AML-193 (cell line): ENCODE measurements at regions not wholly inside any gene's neighbourhood (a gene's known extent, or its start where the extent isn't known, plus 50 kb on each side); places are given as distances from the start of the nearest gene placed in this dataset.

Experiments used
- DNase-seq, 2 experiments: peaks; one replicate each; lab custom pipeline; 2025; lab: John Stamatoyannopoulos, UW

DNA sequence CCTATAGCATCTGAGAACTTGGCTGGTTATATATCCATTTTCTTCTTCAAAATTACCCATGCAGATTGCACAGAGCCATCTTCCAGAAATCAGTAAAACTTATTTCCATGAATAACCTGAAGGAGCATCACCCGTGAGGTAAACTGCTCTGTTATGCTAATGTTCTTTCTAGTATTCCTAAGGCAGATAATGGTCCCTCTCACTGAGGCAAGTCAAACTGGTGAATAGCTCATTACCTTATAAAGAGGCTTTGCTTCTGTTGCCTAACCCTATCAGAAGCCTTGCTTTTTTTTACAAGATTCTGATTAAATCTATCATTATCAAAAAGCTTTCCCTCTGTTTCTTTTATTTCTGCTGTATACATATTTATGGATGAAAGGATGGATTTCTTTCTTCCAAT lies 307.6 kb upstream of the FLRT2 start:
- DNase-seq = no peak

DNA sequence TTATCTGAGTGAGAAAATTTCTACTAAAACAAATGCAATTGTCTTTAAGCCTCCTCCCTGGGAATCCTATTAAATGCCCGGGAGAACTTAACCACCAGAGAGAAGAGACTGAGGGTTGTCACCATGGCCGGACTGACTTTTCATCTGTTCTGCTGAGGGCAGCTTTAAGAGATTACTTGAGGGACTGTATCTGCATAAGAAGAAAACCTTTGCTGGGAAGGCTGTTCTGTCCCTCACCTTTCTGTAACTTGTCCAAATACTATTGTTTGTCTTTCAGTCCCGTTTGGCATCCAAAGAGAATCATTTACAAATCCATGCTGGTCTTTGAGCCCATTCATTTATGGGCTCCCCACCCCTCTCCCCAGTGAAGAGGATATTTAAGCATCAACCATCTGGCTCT lies 306.3 kb upstream of the FLRT2 start:
- DNase-seq = no peak

DNA sequence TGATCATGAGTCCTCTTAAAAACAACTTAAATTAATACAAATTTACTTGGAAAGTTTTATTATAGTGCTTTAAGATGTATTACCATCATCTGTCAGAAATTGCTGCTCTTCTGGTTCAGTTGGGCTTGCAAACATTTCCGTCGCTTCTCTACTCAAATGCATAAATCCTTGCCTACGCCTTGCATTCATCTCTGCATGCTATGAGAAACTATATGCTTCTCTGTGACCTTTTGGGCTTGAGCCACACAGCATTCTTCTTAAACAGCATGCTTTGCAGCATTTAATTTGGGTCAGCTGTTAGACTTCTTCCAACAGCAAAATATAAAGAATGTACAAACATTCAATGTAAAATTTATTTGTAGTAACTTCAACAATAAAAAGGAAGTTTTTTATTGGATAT lies 305.7 kb upstream of the FLRT2 start:
- DNase-seq = no peak

DNA sequence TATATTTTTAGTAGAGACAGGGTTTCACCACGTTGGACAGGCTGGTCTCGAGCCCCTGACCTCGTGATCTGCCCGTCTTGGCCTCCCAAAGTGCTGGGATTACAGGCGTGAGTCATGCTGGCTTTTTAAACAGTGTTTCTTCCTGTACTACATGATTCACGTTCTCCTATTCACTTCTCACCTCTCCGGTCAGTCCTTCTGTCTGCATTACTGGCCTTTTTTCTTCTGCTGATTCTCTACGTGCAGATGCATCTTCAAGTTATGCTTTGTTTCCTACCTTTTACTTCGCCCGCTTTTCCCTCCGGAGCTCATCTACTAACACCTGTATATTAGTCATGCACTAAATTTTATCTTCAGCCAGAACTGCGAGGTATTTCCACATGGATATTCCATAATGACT lies 296.2 kb upstream of the FLRT2 start:
- no peak for DNase-seq

DNA sequence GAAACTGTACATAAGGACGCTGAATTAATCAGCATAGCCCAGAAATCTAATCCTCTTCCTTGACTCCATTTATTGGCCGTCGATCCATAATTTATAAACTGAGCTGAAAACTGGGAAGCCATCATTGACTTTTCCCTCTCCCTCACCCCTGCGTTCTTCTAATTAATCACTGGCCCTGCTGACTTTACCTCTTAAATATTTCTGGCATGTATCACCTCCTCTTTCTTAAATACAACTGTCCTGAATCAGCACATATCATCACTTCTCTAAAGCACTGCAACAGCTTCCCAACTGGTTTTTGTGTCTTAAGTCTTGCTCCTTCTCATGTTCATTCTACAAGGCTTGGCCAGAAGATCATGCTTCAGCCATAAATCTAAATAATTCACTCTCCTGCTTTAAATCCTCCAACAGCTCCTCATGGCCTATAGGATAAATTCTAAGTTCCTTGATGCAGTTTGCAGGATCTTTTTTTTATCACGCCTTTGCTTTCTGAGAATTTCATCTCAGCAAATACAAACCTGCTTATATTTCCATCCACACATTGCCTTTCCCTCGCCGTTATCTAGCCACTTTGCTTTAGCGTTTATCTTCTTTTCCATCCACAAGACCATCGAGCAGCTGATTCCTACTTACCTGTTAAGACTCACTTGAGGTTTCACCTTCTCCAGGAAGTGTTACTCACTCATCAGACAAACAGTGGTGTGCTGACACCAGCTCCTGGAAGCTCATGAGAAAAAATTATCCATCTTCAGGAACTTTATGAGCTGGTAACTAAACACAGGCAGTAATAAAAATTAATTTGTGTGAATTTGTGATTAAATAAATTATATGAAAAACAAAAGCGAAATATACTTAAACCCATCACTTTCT lies 295.6 kb upstream of the FLRT2 start:
- no peak for DNase-seq

DNA sequence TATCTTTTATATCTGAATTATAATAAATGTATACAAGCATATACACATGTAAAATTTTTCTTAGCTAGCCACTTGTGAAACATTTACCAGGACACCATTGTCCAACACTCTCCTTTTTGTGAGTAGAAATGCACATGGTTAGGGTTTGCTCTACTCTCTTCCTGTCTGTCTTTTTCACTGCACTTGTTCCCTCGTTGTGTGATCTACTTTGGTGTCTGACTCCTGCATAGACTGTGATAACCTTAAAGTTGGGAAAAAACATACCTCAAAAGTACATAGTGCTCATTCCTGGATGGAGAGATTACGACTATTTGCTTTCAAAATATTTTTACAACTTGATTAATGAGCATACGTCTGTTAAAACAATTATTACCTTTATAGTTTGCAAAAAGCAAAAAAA lies 294.1 kb upstream of the FLRT2 start:
- DNase-seq = no peak

DNA sequence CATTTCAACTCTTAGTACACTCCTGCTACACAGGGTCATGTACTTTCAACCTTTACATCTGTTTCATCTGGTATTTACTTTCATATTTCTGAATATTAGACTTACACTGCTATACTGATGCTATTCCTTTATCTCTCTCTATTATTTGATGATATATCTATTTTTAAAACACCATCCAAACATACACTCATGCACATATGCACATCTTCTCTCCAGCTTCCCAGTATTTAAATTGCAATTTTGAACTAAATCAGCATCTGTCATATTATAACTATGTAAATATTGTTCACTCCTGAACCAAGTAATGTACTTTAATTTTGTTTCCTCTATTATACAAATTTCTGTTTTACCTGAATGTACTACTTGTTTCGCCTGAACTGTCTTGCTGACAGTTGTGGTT lies 293.6 kb upstream of the FLRT2 start:
- DNase-seq = no peak

DNA sequence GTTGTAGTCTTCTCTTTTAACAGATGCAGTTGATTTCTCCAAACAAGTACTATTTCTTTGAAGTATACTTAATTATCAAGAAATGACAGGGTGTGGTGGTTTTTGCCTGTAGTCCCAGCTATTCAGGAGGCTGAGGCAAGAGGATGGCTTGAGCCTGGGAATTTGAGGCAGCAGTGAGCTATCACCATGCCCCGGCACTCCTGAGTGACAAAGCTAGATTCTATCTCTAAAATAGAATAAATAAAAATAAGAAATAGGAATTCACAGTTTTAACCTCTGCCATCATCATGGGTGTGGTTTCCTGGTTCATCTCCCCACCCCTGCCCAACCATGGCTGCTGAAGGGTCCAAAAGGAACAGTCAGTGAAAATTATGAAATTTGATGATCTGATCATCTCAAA lies 290.2 kb upstream of the FLRT2 start:
- no peak for DNase-seq

DNA sequence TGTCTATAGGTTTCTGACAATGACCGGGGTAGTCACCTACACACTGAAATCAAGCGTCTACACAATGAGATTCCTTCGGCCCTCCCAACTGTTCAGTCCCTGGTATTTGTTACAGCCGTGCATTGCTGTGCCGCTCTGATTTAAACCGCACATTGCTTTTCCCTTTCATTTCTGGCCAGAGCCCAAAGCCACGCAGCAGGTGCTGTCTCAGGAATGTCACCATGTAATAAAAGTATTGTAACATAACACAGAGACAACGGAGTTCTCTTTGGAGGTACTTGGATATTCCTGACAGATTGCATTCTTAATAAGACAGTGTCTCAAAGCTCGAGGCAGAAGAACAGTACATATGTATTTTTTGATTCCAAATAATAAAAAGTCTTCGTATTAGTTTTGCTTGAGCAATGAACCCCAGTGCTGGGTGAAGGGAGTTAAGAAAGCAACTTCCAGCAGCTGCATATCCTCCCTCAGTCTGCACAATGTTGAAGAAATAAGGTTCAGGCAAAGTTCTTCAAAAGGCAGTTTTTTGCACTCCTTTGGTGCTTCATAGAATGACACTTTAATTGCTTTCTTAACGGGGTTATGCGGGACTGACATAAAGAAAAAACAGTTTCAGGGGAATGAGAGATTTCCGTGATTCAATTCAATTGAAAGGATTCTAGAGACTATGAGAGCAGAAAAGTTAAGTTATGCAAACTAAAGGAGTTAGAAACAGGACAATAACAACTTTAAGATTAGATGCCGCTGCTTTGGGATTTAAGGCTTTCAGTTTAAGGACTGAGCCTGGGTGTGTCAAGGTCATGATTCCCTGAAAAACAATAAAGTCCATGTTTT lies 288.7 kb upstream of the FLRT2 start:
- DNase-seq = no peak

DNA sequence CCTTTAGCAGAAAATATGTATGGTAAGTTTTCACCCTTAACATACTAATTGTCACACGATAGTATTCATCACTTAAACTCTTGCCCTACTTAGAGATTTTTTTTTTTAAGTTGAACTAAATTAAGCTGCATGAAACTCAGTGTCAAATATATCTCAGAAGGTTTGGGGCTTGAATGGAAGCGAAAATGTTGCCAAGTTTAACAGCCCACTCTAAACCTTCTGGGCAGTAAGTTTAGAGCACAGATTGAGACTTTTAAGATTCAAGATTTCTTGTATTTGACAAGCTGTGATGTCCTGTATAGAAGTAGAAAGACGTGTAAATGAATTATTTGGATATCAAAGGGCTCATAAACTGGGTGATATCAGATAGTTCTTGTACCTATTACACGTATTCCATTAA lies 287.3 kb upstream of the FLRT2 start:
- DNase-seq = no peak

DNA sequence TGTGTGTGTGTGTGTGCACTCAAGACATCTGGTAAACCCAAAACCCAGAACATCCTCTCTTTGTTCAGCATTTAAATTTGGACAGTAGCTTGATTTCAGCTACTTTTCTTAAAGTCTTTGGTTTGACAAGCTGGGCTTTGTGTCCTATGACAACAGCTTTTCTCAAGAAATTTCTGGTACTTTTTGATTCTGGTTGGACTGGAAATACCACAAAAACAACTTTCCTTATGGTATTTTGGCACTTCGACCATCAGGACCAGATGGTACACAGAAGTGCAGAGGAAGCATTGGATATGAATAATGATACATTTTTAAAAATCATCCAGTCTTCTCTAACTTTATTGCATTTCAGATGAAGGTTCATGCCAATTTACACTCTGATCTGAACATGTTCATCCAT lies 286.6 kb upstream of the FLRT2 start:
- no peak for DNase-seq

DNA sequence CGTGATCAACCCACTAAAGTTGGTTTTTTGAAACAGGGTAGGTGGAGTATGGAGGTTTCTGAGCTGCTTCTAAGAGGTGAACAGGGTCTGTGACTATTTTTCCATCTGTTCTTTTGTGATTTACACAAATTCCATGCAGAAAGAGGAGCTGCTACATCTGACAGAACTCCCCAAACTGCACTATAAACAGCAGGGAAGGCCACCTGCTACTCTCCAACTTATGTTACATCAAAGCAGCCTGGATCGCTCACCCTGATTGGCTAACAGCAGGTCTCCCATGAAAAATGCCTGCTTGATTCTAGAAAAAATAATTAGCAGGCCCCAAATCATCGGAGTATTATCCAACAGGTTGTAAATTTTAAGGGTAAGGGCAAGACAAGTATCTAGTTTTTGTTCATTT lies 282.9 kb upstream of the FLRT2 start:
- DNase-seq = no peak

DNA sequence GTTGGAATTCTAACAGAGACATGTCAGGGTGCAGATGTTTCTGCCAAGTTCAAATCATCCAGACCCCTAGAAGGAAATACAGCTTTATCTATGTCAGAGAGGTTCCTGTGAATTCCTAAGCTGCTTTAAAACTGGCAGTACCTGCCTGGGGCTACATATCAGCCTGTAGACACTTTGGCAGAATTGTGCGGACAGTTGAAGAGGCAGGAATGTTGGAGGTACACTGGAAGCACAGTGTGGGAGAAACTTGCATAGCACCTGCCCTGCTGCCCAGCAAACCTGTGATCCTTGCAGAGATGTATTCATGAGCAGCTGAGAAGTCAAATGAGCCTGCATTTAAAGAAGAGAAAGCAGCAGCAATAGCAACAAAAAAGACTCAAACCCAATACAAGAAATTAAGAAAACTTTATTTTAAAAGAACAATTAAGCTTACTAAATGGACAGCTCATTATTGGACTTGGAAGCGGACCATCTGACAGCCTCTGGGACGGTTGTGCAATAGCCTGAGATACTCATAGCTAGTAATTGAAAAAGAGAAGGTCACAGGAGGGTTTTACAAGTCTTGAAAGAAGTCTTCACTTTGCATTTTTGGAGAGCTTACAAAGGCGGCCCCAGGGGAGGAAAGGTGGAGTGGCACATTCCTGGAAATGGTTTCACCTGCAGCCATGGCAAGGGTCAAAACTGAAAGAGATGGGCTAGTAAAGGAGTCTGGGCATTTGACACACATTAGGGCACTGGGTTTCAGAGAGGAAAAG lies 280.9 kb upstream of the FLRT2 start:
- no peak for DNase-seq

DNA sequence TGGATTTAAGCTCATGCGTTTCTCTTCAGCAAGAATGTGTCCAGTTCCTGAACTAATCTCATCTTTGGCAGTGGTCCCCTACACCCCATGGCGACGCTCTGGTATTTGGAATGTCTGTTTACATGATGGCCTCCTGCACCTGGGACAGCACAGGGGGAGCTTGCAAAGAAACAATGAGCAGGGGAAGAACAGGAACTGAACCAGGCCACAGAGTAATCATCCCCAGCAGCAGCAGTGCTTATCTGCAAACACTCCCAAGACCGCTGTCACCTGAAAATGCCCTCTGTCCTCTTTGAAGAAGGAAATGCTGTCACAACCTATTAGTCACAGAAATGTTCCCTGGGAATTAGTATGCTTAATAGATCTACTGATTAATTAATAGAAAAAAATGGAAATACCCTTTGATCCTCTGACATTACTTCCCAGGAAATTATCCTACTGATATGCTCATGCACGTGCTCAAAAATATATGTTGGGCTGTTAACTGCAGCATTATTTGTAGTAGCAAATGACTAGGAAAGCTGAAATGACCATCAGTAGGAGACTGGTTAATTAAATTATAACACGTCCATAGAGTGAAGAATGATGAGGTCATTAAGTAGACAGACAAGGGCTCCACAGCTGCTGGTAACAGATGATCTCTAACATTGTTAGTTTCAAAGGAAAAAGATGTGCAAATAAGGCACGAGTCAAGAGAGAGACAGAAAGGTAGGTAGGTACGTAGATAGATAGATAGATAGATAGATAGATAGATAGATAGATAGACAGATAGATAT lies 279.3 kb upstream of the FLRT2 start:
- DNase-seq = no peak

DNA sequence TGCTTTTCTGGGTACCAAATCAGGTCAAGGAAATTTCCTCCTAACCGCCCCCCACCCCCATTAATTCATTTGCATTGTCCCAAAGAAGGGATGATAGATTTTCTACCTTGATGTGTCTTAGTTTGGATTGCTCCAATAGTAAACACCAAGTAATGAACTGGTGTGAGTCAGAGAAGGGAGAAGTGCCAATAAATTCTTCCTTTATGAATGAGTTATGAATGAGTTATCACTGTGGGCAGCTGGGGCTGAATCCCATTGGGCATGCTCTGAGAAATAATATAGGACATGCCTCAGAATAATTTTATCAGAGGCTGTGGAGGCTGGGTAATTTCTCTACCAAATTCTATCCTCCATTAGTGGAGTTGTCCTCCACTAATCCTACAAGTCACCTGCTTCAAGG lies 277.9 kb upstream of the FLRT2 start:
- DNase-seq = no peak

DNA sequence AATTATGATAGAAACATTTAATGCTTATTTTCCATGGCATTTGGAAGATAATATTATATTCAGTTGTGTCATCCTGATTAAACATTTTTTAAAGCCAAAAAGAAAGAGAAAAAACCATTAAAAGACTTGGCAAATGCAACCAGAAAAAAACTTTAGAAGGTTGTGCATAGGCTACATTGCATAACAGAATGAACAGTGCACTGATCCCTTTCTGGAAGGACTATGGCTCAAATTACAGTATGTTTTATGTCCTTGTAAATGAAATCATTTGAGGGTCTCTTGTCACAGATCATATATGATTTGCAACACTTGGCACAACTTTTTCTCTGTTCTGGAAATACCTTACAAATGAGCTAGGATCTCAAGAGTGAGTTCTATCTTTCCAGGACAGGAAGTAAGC lies 275.2 kb upstream of the FLRT2 start:
- no peak for DNase-seq

DNA sequence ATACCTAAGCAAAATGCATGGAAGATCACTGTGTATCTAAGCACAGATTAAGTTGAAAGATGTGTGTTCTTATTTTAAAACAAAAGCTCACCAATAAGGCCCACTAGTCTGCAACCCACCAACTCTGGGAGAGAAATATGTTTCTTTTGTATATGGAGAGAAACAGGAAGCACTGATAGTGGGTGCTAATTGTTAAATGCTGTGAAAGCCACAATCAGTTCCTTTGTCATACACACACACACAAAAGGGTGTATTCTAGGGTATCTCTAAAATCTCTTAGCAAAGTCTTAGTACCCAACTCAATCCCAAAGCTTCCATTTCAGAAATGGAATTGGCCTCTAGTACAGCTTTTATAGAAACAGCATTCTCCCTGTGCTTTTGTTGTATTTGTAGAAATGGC lies 272.7 kb upstream of the FLRT2 start:
- DNase-seq = no peak

DNA sequence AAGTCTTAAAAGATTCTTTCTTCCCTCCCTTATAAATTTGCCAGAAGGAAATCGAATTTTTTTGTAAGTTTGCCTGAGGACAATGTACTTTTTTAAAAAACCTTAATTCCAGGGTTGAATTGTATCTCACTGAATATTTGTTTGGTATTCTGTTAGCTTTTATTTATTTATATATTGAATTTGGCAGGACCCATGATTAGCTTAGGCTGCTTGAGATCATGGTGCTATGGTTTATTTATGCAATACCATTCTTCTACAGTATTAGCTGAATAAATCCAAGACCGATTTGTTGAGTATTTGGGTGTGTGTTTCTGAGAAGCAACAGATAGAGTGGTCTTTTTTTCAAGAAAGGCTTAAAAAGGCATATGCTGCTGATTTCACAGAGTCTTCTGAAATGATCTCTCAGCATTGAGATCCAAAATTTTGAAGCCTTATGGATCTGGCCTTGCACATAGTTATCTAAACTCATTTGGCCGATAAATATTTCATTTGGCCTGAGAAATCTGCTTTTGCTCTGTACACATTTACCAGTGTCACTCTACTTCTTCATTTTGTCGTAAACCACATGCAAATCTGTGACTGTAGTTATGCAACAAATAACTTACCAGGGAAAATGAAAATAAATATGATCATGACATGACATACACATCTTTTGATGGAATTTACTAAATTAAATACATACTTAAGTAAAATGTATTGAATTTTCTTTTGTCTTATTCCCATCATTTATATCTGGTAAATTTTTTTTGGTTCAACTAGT lies 265.8 kb upstream of the FLRT2 start:
- no peak for DNase-seq

DNA sequence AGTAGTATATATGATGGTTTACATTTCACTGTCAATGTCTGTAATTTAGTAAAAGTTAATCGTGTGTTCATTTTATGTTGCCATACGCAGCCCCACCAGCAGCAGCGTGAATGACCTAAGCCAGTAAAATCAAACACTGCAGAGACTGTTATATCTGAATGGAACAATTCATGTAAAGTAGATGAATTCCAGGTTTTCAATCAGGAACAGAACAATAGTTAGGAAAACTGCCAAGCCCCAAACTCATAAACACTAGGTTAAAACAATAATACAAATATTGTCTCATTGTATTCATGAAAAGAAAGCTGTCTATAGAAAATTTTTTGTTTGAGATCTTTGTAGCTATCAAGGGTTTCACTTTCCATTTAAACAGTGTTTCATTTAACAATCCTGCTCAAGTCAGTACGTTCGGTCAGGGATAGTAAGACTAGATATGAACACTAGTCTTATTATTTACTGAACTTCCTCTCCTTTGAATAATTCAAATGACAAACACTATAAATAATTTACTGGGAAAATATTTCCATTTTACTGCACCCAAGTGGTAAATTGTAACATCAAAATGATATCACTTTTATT lies 256.8 kb upstream of the FLRT2 start:
- no peak for DNase-seq

DNA sequence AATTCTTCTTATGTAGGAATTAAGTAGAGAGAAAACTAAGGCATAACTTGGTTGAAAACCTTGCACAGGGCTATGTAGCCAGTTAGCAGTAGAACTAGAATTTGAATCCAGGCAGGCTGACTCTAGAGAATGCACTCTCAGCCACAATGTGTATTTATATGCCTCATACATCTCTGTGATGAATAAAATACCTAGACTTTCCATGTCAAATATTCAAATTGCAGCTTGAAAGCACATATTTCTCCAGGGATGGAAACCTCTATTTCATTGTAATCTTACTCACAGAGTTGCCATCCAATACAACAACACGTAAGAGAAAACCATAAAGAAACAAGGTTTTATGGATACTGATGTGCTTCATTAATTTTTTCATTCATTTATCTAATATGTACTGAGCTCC lies 256.0 kb upstream of the FLRT2 start:
- DNase-seq = no peak
